ENCODE measurements at regions not wholly inside any gene's neighbourhood (a gene's known extent, or its start where the extent isn't known, plus 50 kb on each side); places are given as distances from the start of the nearest gene placed in this dataset.
"Not testable (repeated sequence)": the region's sequence is repeated elsewhere in the genome, so short reads cannot be mapped to it uniquely, and the experiment has no call there.

GRCh38 chr17:22090263-22090935, 398.1 kb downstream of the KCNJ18 start (continued):
- TF ChIP-seq ARID4B (CRISPR knock-in tag; IDR thresholded peaks at IDR 0.05; ENCODE audit: borderline replicate concordance), result no peak
- TF ChIP-seq TEAD4 (CRISPR knock-in tag; IDR thresholded peaks at IDR 0.05), result no peak
- TF ChIP-seq ZNF423 (CRISPR knock-in tag; IDR thresholded peaks at IDR 0.05), result no peak
- TF ChIP-seq, protein P1, sequence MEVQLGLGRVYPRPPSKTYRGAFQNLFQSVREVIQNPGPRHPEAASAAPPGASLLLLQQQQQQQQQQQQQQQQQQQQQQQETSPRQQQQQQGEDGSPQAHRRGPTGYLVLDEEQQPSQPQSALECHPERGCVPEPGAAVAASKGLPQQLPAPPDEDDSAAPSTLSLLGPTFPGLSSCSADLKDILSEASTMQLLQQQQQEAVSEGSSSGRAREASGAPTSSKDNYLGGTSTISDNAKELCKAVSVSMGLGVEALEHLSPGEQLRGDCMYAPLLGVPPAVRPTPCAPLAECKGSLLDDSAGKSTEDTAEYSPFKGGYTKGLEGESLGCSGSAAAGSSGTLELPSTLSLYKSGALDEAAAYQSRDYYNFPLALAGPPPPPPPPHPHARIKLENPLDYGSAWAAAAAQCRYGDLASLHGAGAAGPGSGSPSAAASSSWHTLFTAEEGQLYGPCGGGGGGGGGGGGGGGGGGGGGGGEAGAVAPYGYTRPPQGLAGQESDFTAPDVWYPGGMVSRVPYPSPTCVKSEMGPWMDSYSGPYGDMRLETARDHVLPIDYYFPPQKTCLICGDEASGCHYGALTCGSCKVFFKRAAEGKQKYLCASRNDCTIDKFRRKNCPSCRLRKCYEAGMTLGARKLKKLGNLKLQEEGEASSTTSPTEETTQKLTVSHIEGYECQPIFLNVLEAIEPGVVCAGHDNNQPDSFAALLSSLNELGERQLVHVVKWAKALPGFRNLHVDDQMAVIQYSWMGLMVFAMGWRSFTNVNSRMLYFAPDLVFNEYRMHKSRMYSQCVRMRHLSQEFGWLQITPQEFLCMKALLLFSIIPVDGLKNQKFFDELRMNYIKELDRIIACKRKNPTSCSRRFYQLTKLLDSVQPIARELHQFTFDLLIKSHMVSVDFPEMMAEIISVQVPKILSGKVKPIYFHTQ (CRISPR knock-in tag; IDR thresholded peaks at IDR 0.05), result no peak
- TF ChIP-seq NFE2L1 (CRISPR knock-in tag; IDR thresholded peaks at IDR 0.05), result no peak

DNA sequence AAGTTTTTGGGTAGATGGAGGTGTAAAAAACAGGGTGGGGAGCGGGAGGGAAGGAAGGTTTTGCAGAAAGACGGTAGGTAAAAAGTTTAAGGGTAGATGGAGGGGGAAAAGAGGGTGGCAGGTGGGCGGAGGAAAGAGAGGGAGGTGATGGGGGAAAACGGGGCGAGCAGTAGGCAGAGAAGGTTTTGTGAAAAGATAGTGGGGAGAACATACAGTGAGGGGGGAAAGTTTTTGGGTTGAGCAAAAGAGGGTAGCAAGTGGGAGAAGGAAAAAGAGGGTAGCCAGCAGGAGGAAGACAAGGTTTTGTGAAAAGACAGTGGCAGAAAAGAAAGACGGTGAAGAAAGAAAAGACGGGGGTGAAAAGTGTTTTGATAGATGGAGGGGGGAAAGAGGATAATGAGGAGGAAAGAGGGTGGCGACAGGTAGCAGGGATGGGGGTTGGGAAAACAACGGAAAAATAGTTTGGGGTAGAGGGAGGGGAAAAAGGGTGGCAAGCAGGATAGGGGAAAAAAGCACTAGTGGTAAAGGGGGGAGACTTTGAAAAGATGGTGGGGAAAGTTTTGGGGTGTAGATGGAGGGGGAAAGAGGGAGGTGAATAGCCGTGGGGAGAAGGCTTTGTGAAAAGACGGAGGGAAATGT, 398.8 kb downstream of the KCNJ18 start:
- H3K36me3 Mint-ChIP-seq; H3K27me3 Mint-ChIP-seq (ENCODE audit: low read depth); ATAC-seq; DNase-seq (ENCODE audit: low spot score); H3K27ac Mint-ChIP-seq; H3K4me1 Mint-ChIP-seq; POLR2A ChIA-PET; CTCF ChIA-PET: not testable (repeated sequence)
- H3K4me3 Mint-ChIP-seq, result peak overlapping the region; percentile 78
- H3K9me3 Mint-ChIP-seq, result peaks cover 15% of the 10 kb centered on the region

DNA sequence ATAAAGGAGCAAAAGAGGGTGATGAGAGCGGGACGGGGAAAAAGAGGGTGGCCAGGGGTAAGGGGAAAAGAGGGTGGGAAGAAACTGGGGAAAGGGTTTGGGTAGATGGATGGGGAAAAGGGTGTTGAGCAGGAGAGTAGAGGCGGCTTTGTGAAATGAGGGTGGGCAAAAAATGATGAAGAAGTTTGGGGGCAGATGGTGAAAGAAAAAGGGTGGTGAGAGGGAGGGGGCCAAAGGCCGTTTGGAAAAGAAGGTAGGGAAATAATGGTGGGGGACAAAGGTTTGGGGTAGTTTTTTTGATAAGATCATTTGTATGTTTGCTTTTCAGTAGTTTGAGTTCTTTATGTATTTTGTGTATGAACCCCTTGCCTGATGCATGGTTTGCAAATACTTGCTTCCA, 399.5 kb downstream of the KCNJ18 start:
- H3K9me3 Mint-ChIP-seq, result peaks cover 11% of the 10 kb centered on the region
- H3K4me3 Mint-ChIP-seq, result not testable (repeated sequence)

GRCh38 chr17:22095414-22095813, 403.1 kb downstream of the KCNJ18 start:
- H3K27me3 Mint-ChIP-seq (ENCODE audit: low read depth); H3K4me3 Mint-ChIP-seq; DNase-seq (ENCODE audit: low spot score); H3K27ac Mint-ChIP-seq; ATAC-seq; POLR2A ChIA-PET; H3K36me3 Mint-ChIP-seq; CTCF ChIA-PET: not testable (repeated sequence)
- Mint-ChIP-seq H3K9me3 (peaks cover 11% of the 10 kb centered on the region), H3K4me1 (peaks cover 12% of the 10 kb centered on the region)

More for the DNA sequence above, 399.5 kb downstream of the KCNJ18 start:
- H3K27me3 Mint-ChIP-seq (ENCODE audit: low read depth); H3K27ac Mint-ChIP-seq; CTCF ChIA-PET; POLR2A ChIA-PET; DNase-seq (ENCODE audit: low spot score); H3K4me1 Mint-ChIP-seq; H3K36me3 Mint-ChIP-seq; ATAC-seq: not testable (repeated sequence)

DNA sequence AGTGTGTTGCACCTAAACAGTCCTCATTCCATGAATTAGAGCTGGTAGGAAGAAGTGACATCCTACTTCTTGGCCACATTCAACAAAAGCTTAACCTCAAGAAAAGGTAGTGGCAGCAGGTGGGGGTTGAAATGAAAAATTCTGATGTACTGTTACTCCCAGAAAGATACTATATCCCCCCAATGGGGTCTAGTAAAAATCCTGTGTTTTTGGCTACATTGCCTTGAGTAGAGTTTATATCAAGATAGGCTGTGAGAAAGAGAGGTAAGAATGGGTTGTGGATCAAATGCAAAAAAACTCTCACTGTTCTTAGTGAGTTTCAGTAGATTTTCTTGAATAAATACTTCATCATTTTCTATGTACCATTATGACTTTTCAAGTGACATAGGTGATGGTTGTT, 407.3 kb downstream of the KCNJ18 start:
- H3K4me3 Mint-ChIP-seq; H3K27me3 Mint-ChIP-seq (ENCODE audit: low read depth); H3K9me3 Mint-ChIP-seq; H3K36me3 Mint-ChIP-seq; H3K27ac Mint-ChIP-seq; CTCF ChIA-PET; ATAC-seq; DNase-seq (ENCODE audit: low spot score); POLR2A ChIA-PET: not testable (repeated sequence)
- peaks cover 20% of the 10 kb centered on the region for H3K4me1 Mint-ChIP-seq

GRCh38 chr17:22102177-22102576, 409.9 kb downstream of the KCNJ18 start:
- H3K4me3 Mint-ChIP-seq, result no peak overlapping the region
- H3K27ac Mint-ChIP-seq, result no peak overlapping the region
- peaks cover 20% of the 10 kb centered on the region for H3K4me1 Mint-ChIP-seq
- DNase-seq (ENCODE audit: low spot score) (no peak), ATAC-seq (no peak)
- H3K36me3 Mint-ChIP-seq, result peaks cover 5% of the 10 kb centered on the region
- ChIA-PET CTCF (no interaction called here), POLR2A (no interaction called here)
- no peaks in the 10 kb centered on the region for H3K27me3 Mint-ChIP-seq (ENCODE audit: low read depth)
- peaks cover 8% of the 10 kb centered on the region for H3K9me3 Mint-ChIP-seq
- TF ChIP-seq MLX (CRISPR knock-in tag; IDR thresholded peaks at IDR 0.05), result no peak
- TF ChIP-seq ARID4B (CRISPR knock-in tag; IDR thresholded peaks at IDR 0.05; ENCODE audit: borderline replicate concordance), result no peak
- TF ChIP-seq ZNF423 (CRISPR knock-in tag; IDR thresholded peaks at IDR 0.05), result no peak

All from WTC11 (cell line).